K562 (cell line): ENCODE measurements at regions not wholly inside any gene's neighbourhood (a gene's known extent, or its start where the extent isn't known, plus 50 kb on each side); places are given as distances from the start of the nearest gene placed in this dataset.

Experiments used
- CREB3 ChIP-seq: fragments of 450-650 bp; conservative IDR thresholded peaks from 2 replicates; pipeline ENCODE4 v1.6.1; 2016; ENCODE audit warnings: missing genetic modification characterization, low read depth, mild to moderate bottlenecking, missing compliant biosample characterization, moderate library complexity
- HDAC3 ChIP-seq: fragments of 450-650 bp; IDR thresholded peaks from 2 replicates; pipeline ENCODE4 v1.6.1; 2018; ENCODE audit warnings: borderline replicate concordance, mild to moderate bottlenecking, moderate library complexity; ENCODE audit not compliant: partially characterized antibody
- ILF3 ChIP-seq: fragments of 450-650 bp; IDR thresholded peaks from 2 replicates; pipeline ENCODE4 v1.6.1; 2018; ENCODE audit warnings: antibody characterized with exemption, mild to moderate bottlenecking, moderate library complexity, borderline replicate concordance
- MAFG ChIP-seq: fragments of 450-650 bp; conservative IDR thresholded peaks from 2 replicates; pipeline ENCODE4 v1.6.1; 2016; ENCODE audit warnings: missing genetic modification characterization, missing compliant biosample characterization
- MEF2D ChIP-seq: conservative IDR thresholded peaks from 2 replicates; pipeline ENCODE4 v1.6.1; 2016; ENCODE audit warnings: low read depth, missing genetic modification characterization, missing compliant biosample characterization
- MLLT1 ChIP-seq, 2 experiments: fragments of 450-650 bp; IDR thresholded peaks; 2 replicates each; pipeline ENCODE4 v1.6.1; 2016
- MLX ChIP-seq, 2 experiments: fragments of 450-650 bp in 1 of 2; sonication (generic) in 1 of 2; formaldehyde crosslinking; conservative IDR thresholded peaks; 2 replicates each; pipeline versions ENCODE4 v1.4.0 to v1.8.1; 2020 to 2022; ENCODE audit warnings: mild to moderate bottlenecking in 1 of 2, missing genetic modification reagents in 1 of 2
- NRF1 ChIP-seq, 2 experiments: fragments of 450-650 bp; IDR thresholded peaks in 1 of 2; conservative IDR thresholded peaks in 1 of 2; 2 replicates each; pipeline ENCODE4 v1.6.1; 2014; ENCODE audit warnings: mild to moderate bottlenecking in 2 of 2
- PBX2 ChIP-seq, 2 experiments: IDR thresholded peaks in 1 of 2; conservative IDR thresholded peaks in 1 of 2; 2 replicates each; pipeline ENCODE4 v1.6.1; 2016; ENCODE audit warnings: low read depth in 2 of 2, mild to moderate bottlenecking in 1 of 2, missing compliant biosample characterization in 1 of 2, missing genetic modification characterization in 1 of 2, moderate library complexity in 1 of 2
- PHB2 ChIP-seq: fragments of 450-650 bp; IDR thresholded peaks from 2 replicates; pipeline ENCODE4 v1.6.1; 2017; ENCODE audit warnings: low read depth
- RBM17 ChIP-seq: fragments of 200-400 bp; formaldehyde crosslinking; IDR thresholded peaks from 2 replicates; pipeline ENCODE4 v1.6.1; 2017; ENCODE audit warnings: low read depth, mild to moderate bottlenecking, low read length, borderline replicate concordance
- RFX1 ChIP-seq: fragments of 450-650 bp; IDR thresholded peaks from 2 replicates; pipeline ENCODE4 v1.6.1; 2016; ENCODE audit warnings: mild to moderate bottlenecking, moderate library complexity
- SRSF3 ChIP-seq: fragments of 200-400 bp; formaldehyde crosslinking; IDR thresholded peaks from 2 replicates; pipeline ENCODE4 v1.6.1; 2016; ENCODE audit warnings: mild to moderate bottlenecking, low read length, moderate library complexity; ENCODE audit not compliant: insufficient read depth
- SRSF9 ChIP-seq: fragments of 200-400 bp; formaldehyde crosslinking; IDR thresholded peaks from 2 replicates; pipeline ENCODE4 v1.6.1; 2017; ENCODE audit warnings: low read depth, low read length, borderline replicate concordance
- THAP12 ChIP-seq: fragments of 250-450 bp; sonication (Bioruptor Pico); IDR thresholded peaks from 2 replicates; pipeline ENCODE4 v1.9.0; 2021; ENCODE audit warnings: mild to moderate bottlenecking, inconsistent platforms
- TRIM24 ChIP-seq, 2 experiments: fragments of 450-650 bp; IDR thresholded peaks; 2 replicates each; pipeline ENCODE4 v1.6.1; 2016
- ZNF316 ChIP-seq: fragments of 450-650 bp; IDR thresholded peaks from 2 replicates; pipeline ENCODE4 v1.6.1; 2016
- ZNF644 ChIP-seq: fragments of 200-800 bp; sonication (Bioruptor generic); IDR thresholded peaks from 2 replicates; pipeline ENCODE4 v1.6.1; 2016; ENCODE audit warnings: low read depth, missing genetic modification characterization, missing compliant biosample characterization
- ZNF740 ChIP-seq, 3 experiments: fragments of 200-800 bp in 1 of 3; sonication (Bioruptor generic) in 1 of 3; sonication (generic) in 1 of 3; formaldehyde crosslinking in 1 of 3; IDR thresholded peaks; 2 replicates each; pipeline versions ENCODE4 v1.6.1 to v1.8.0; 2016 to 2022; ENCODE audit warnings: mild to moderate bottlenecking in 2 of 3, missing compliant biosample characterization in 2 of 3, missing genetic modification characterization in 2 of 3, missing genetic modification reagents in 1 of 3

- TF ChIP-seq RBM17: no peak
- no peak for TF ChIP-seq NRF1 (conservative IDR thresholded peaks at IDR 0.05 in 1 of 2, IDR thresholded peaks at IDR 0.05 in 1 of 2)
- TF ChIP-seq ILF3: no peak
- peak; percentile 92 for TF ChIP-seq MAFG
- no peak for TF ChIP-seq ZNF740 (CRISPR knock-in tag; IDR thresholded peaks at IDR 0.05)
- TF ChIP-seq ZNF740 (tag; IDR thresholded peaks at IDR 0.05): no peak
- no peak for TF ChIP-seq MLLT1 (IDR thresholded peaks at IDR 0.05)
- TF ChIP-seq RFX1: no peak
- TF ChIP-seq MEF2D: no peak
- no peak for TF ChIP-seq PBX2 (CRISPR knock-in tag; IDR thresholded peaks at IDR 0.05; ENCODE audit: low read depth)
- peak; percentile 36; the same call in 1 of the 2 replicates for TF ChIP-seq PBX2 (tag; conservative IDR thresholded peaks at IDR 0.05; ENCODE audit: low read depth)
- TF ChIP-seq CREB3 (tag): no peak
- TF ChIP-seq ZNF644 (tag): no peak
- no peak for TF ChIP-seq TRIM24 (IDR thresholded peaks at IDR 0.05)
- TF ChIP-seq HDAC3: no peak
- no peak for TF ChIP-seq MLX (CRISPR knock-in tag; conservative IDR thresholded peaks at IDR 0.05)
- no peak for TF ChIP-seq PHB2
- TF ChIP-seq SRSF9: no peak
- no peak for TF ChIP-seq THAP12 (CRISPR knock-in tag)
- no peak for TF ChIP-seq SRSF3
- peak; percentile 96 for TF ChIP-seq ZNF316
Measured at GRCh38 chr16:6122401-6122800, 1024.8 kb upstream of the EEF2KMT start (continued).
